OCI-LY7 (cell line): ENCODE measurements at regions not wholly inside any gene's neighbourhood (a gene's known extent, or its start where the extent isn't known, plus 50 kb on each side); places are given as distances from the start of the nearest gene placed in this dataset.

Experiments used
- BruUV-seq: library from RNA; stranded (reverse); fragments of 400-500 nt; replicated peaks from 2 replicates; lab custom pipeline; 2021; lab: Mats Ljungman, UMichigan
- CTCF ChIA-PET: fragments of 300-600 bp; sonication (Branson Sonifier 250); formaldehyde crosslinking; loops from one replicate; lab custom pipeline; 2022; ENCODE audit warnings: antibody characterized with exemption; ENCODE audit not compliant: unreplicated experiment; lab: Charles Lee
- POLR2A ChIA-PET: fragments of 300-600 bp; sonication (Branson Sonifier 250); formaldehyde crosslinking; loops from one replicate; lab custom pipeline; 2022; ENCODE audit warnings: antibody characterized with exemption; lab: Charles Lee
- DNase-seq: peaks from one replicate; pipeline ENCODE4 v3.0.0-alpha.2; 2015; ENCODE audit warnings: low spot score
- H2AFZ ChIP-seq: fragments of 200-600 bp; sonication (generic), shearing (Covaris generic); 2 replicates; pipeline ENCODE4 v1.6.1; 2014; ENCODE audit warnings: mild to moderate bottlenecking, antibody characterized with exemption, low read length, moderate library complexity
- H3K27ac ChIP-seq: fragments of 200-600 bp; sonication (generic); 2 replicates; pipeline ENCODE4 v1.5.1; 2014; ENCODE audit warnings: mixed run types, low read depth, mild to moderate bottlenecking, moderate library complexity, low read length, inconsistent platforms; ENCODE audit not compliant: poor library complexity, severe bottlenecking
- H3K36me3 ChIP-seq: fragments of 200-600 bp; sonication (generic); 2 replicates; pipeline ENCODE4 v1.6.1; 2014; ENCODE audit warnings: mild to moderate bottlenecking, antibody characterized with exemption, low read length, moderate library complexity, mixed read lengths; ENCODE audit not compliant: insufficient read depth
- H3K4me1 ChIP-seq: fragments of 200-600 bp; sonication (generic); 2 replicates; pipeline ENCODE4 v1.5.1; 2014; ENCODE audit warnings: mild to moderate bottlenecking, low read length; ENCODE audit not compliant: insufficient read depth, poor library complexity, severe bottlenecking
- H3K4me2 ChIP-seq: fragments of 200-600 bp; sonication (generic); 2 replicates; pipeline ENCODE4 v1.6.1; 2014; ENCODE audit warnings: mild to moderate bottlenecking, low read length
- H3K4me3 ChIP-seq: fragments of 200-600 bp; sonication (generic); 2 replicates; pipeline ENCODE4 v1.5.1; 2014; ENCODE audit warnings: mild to moderate bottlenecking, low read depth, low read length; ENCODE audit not compliant: poor library complexity, severe bottlenecking
- H3K79me2 ChIP-seq: fragments of 200-600 bp; sonication (generic); 2 replicates; pipeline ENCODE4 v1.6.1; 2016; ENCODE audit warnings: low read depth, mild to moderate bottlenecking, low read length, moderate library complexity, mixed read lengths; ENCODE audit not compliant: insufficient read depth
- H3K9me2 ChIP-seq: fragments of 200-600 bp; sonication (generic); 2 replicates; pipeline ENCODE4 v1.6.1; 2016; ENCODE audit warnings: mild to moderate bottlenecking, low read length, mixed read lengths; ENCODE audit not compliant: insufficient read depth
- H3K9me3 ChIP-seq: fragments of 200-600 bp; sonication (generic); 2 replicates; pipeline ENCODE4 v1.6.1; 2014; ENCODE audit warnings: mild to moderate bottlenecking, mixed run types, low read length, mixed read lengths
- H4K20me1 ChIP-seq: fragments of 200-600 bp; sonication (generic); 2 replicates; pipeline ENCODE4 v1.6.1; 2014; ENCODE audit warnings: mild to moderate bottlenecking, antibody characterized with exemption, low read length, moderate library complexity, mixed read lengths; ENCODE audit not compliant: insufficient read depth
- EZH2phosphoT487 ChIP-seq: fragments of 200-600 bp; sonication (generic); IDR thresholded peaks from 2 replicates; pipeline ENCODE4 v1.6.1; 2018; ENCODE audit warnings: low read depth, borderline replicate concordance, mild to moderate bottlenecking, mixed run types, antibody characterized with exemption, low read length, moderate library complexity, mixed read lengths
- intact Hi-C: fragments of 100-400 bp; cut with micrococcal nuclease; formaldehyde crosslinking; loops from one replicate; pipeline ENCODE4 v1.10.0; 2022; ENCODE audit not compliant: unreplicated experiment
- TF ChIP-seq, protein P1 (sequence below): fragments of 200-600 bp; sonication (generic); conservative IDR thresholded peaks from 2 replicates; pipeline ENCODE4 v1.5.1; 2014; ENCODE audit warnings: mild to moderate bottlenecking, antibody characterized with exemption, low read length, moderate library complexity, mixed read lengths

DNA sequence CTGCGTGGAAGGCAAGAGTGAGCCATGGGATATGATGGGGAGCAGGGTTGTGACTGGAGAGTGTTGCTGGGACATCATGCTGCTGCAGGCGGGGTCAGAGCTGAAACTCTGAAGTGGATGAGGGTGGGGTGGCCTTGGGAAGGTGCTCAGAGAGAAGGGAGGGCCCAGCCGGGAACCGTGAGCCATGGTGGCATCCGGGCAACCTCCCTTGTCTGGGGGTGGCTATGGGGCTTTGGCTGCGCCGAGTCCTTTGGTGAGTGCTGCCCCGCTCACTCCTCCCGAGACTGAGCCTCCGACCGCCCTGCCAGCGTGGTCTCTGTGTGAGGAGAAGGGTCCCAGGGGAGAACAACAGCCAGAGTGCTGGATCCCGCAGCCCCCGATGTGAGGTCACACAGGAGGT, 632.0 kb downstream of the BRD1 start:
- POLR2A ChIA-PET, result no interaction called here
- Histone ChIP-seq H3K9me3 (no peaks in the 10 kb centered on the region), H4K20me1 (no peaks in the 10 kb centered on the region), H3K36me3 (no peaks in the 10 kb centered on the region), H3K79me2 (no peaks in the 10 kb centered on the region), H3K9me2 (no peaks in the 10 kb centered on the region), H3K4me1 (no peaks in the 10 kb centered on the region), H3K4me3 (no peak overlapping the region), H2AFZ (no peak overlapping the region), H3K27ac (no peak overlapping the region), H3K4me2 (no peak overlapping the region)
- intact Hi-C loops, result no loop called here
- BruUV-seq, result no TSS peak
- no peak for DNase-seq
- CTCF ChIA-PET, result no interaction called here
- no peak for TF ChIP-seq EZH2phosphoT487
- TF ChIP-seq, protein P1, sequence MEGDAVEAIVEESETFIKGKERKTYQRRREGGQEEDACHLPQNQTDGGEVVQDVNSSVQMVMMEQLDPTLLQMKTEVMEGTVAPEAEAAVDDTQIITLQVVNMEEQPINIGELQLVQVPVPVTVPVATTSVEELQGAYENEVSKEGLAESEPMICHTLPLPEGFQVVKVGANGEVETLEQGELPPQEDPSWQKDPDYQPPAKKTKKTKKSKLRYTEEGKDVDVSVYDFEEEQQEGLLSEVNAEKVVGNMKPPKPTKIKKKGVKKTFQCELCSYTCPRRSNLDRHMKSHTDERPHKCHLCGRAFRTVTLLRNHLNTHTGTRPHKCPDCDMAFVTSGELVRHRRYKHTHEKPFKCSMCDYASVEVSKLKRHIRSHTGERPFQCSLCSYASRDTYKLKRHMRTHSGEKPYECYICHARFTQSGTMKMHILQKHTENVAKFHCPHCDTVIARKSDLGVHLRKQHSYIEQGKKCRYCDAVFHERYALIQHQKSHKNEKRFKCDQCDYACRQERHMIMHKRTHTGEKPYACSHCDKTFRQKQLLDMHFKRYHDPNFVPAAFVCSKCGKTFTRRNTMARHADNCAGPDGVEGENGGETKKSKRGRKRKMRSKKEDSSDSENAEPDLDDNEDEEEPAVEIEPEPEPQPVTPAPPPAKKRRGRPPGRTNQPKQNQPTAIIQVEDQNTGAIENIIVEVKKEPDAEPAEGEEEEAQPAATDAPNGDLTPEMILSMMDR, result no peak

- no peaks in the 10 kb centered on the region for H3K79me2 ChIP-seq
- intact Hi-C loops, result no loop called here
- DNase-seq, result no peak
- no peaks in the 10 kb centered on the region for H3K9me3 ChIP-seq
- no peaks in the 10 kb centered on the region for H3K9me2 ChIP-seq
- BruUV-seq, result no TSS peak
- H4K20me1 ChIP-seq, result no peaks in the 10 kb centered on the region
- ChIA-PET CTCF (no interaction called here), POLR2A (no interaction called here)
- H3K4me3 ChIP-seq, result no peak overlapping the region
- no peak overlapping the region for H3K4me2 ChIP-seq
- no peaks in the 10 kb centered on the region for H3K4me1 ChIP-seq
- no peaks in the 10 kb centered on the region for H3K36me3 ChIP-seq
- no peak overlapping the region for H3K27ac ChIP-seq
- H2AFZ ChIP-seq, result no peak overlapping the region
- TF ChIP-seq, protein P1, result no peak
- no peak for TF ChIP-seq EZH2phosphoT487
These were observed 633.7 kb downstream of the BRD1 start for GRCh38 chr22:49193901-49194465.

DNA sequence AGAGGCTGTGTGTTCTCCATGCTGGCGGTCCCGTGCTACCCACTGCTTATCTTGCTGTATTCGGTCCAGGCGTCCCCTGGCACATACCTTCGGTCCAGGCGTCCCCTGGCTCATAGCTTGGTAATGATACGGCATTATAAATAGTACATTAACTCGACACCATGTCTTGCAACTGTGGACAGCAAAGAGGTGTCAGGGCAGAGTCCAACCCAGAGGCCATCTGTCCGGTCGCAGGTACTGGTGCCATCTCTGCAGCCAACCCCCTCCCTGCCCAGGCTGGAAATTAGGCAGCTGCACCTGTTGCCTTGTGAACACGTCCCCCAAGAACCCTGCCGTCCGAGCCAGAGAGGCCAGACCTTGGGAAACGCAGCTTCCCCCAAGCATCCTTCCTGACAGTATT, 634.3 kb downstream of the BRD1 start:
- H3K36me3 ChIP-seq, result no peaks in the 10 kb centered on the region
- no peaks in the 10 kb centered on the region for H3K9me3 ChIP-seq
- H3K4me3 ChIP-seq, result no peak overlapping the region
- ChIA-PET POLR2A (no interaction called here), CTCF (no interaction called here)
- H2AFZ ChIP-seq, result no peak overlapping the region
- H3K4me1 ChIP-seq, result no peaks in the 10 kb centered on the region
- TF ChIP-seq EZH2phosphoT487, result no peak
- TF ChIP-seq, protein P1, result no peak
- H3K9me2 ChIP-seq, result no peaks in the 10 kb centered on the region
- H3K4me2 ChIP-seq, result no peak overlapping the region
- no peaks in the 10 kb centered on the region for H3K79me2 ChIP-seq
- no TSS peak for BruUV-seq
- no peak overlapping the region for H3K27ac ChIP-seq
- DNase-seq, result no peak
- no peaks in the 10 kb centered on the region for H4K20me1 ChIP-seq
- intact Hi-C loops, result no loop called here
